ENCODE measurements at regions not wholly inside any gene's neighbourhood (a gene's known extent, or its start where the extent isn't known, plus 50 kb on each side); places are given as distances from the start of the nearest gene placed in this dataset.

- ATAC-seq, result no peak
- H3K36me3 ChIP-seq, result no peaks in the 10 kb centered on the region
- intact Hi-C loops (cut with DNase I), result no loop called here
These were observed 130.9 kb downstream of the PAPOLA start for GRCh38 chr14:96633096-96633495.

GRCh38 chr14:96634481-96634880 is 132.3 kb downstream of the PAPOLA start:
- Histone ChIP-seq H3K4me3 (no peak overlapping the region), H3K27ac (no peak overlapping the region), H3K36me3 (no peaks in the 10 kb centered on the region), H3K27me3 (ENCODE audit: low read depth) (no peaks in the 10 kb centered on the region), H3K4me1 (no peaks in the 10 kb centered on the region), H3K9me3 (no peaks in the 10 kb centered on the region)
- DNase-seq (no peak), ATAC-seq (no peak)
- TF ChIP-seq CTCF (IDR thresholded peaks at IDR 0.05), result no peak
- intact Hi-C loops (cut with DNase I), result no loop called here

More at GRCh38 chr14:96633096-96633495, 130.9 kb downstream of the PAPOLA start:
- no peak overlapping the region for H3K4me3 ChIP-seq
- no peak overlapping the region for H3K27ac ChIP-seq
- no peak for DNase-seq
- H3K9me3 ChIP-seq, result no peaks in the 10 kb centered on the region
- no peaks in the 10 kb centered on the region for H3K4me1 ChIP-seq
- TF ChIP-seq CTCF (IDR thresholded peaks at IDR 0.05), result no peak
- H3K27me3 ChIP-seq (ENCODE audit: low read depth), result no peaks in the 10 kb centered on the region

- Histone ChIP-seq H3K4me3 (no peak overlapping the region), H3K4me1 (no peaks in the 10 kb centered on the region), H3K9me3 (no peaks in the 10 kb centered on the region), H3K36me3 (no peaks in the 10 kb centered on the region), H3K27me3 (ENCODE audit: low read depth) (no peaks in the 10 kb centered on the region), H3K27ac (no peak overlapping the region)
- DNase-seq (no peak), ATAC-seq (no peak)
- intact Hi-C loops (cut with DNase I), result no loop called here
- TF ChIP-seq CTCF (IDR thresholded peaks at IDR 0.05), result no peak
These were observed 132.7 kb downstream of the PAPOLA start for GRCh38 chr14:96634896-96635295.

- no peak for DNase-seq
- TF ChIP-seq CTCF (IDR thresholded peaks at IDR 0.05), result no peak
- intact Hi-C loops (cut with DNase I), result no loop called here
These were observed 133.7 kb downstream of the PAPOLA start for GRCh38 chr14:96635850-96636249.

GRCh38 chr14:96637521-96637920 is 135.3 kb downstream of the PAPOLA start:
- intact Hi-C loops (cut with DNase I), result no loop called here
- no peaks in the 10 kb centered on the region for H3K27me3 ChIP-seq (ENCODE audit: low read depth)
- no peak overlapping the region for H3K4me3 ChIP-seq
- ATAC-seq (no peak), DNase-seq (no peak)
- H3K9me3 ChIP-seq, result no peaks in the 10 kb centered on the region
- TF ChIP-seq CTCF (IDR thresholded peaks at IDR 0.05), result no peak
- no peak overlapping the region for H3K27ac ChIP-seq
- no peaks in the 10 kb centered on the region for H3K36me3 ChIP-seq
- no peaks in the 10 kb centered on the region for H3K4me1 ChIP-seq

More at GRCh38 chr14:96635850-96636249, 133.7 kb downstream of the PAPOLA start:
- Histone ChIP-seq H3K4me3 (no peak overlapping the region), H3K27ac (no peak overlapping the region), H3K9me3 (no peaks in the 10 kb centered on the region), H3K4me1 (no peaks in the 10 kb centered on the region), H3K27me3 (ENCODE audit: low read depth) (no peaks in the 10 kb centered on the region), H3K36me3 (no peaks in the 10 kb centered on the region)
- ATAC-seq, result no peak

Data from lower lobe of right lung (tissue), 2 donors.